ENCODE measurements at regions not wholly inside any gene's neighbourhood (a gene's known extent, or its start where the extent isn't known, plus 50 kb on each side); places are given as distances from the start of the nearest gene placed in this dataset.

DNA sequence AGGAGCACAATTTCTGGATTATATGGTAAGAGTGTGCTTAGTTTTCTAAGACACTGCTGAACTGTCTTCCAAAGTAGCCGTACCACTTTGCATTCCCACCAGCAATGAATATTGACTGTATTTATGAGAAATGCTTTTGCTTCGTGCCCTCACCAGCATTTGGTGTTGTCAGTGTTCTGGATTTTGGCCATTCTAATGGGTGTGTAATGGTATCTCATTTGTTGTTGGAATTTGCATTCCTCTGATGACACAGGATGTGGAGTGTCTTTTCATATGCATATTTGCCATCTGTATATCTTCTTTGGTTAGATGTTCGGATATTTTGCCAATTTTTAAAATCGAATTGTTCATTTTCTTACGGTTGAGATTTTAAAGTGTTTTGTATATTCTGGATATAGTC, 558.5 kb upstream of the FZD8 start:
- ATAC-seq: no peak

GRCh38 chr10:36198322-36198721, 556.2 kb upstream of the FZD8 start:
- Histone ChIP-seq H3K27ac (ENCODE audit: low read length) (no peak overlapping the region), H3K9me3 (ENCODE audit: control insufficient read depth, insufficient read depth, low read length) (no peaks in the 10 kb centered on the region), H3K4me3 (ENCODE audit: low read length) (no peak overlapping the region), H3K36me3 (ENCODE audit: control insufficient read depth, insufficient read depth, low read length) (no peaks in the 10 kb centered on the region), H3K4me1 (ENCODE audit: control insufficient read depth, insufficient read depth, low read length) (no peaks in the 10 kb centered on the region), H3K27me3 (ENCODE audit: control insufficient read depth, insufficient read depth, low read length) (no peaks in the 10 kb centered on the region)
- Mint-ChIP-seq H3K4me1 (no peaks in the 10 kb centered on the region), H3K27ac (no peak overlapping the region), H3K9me3 (peaks cover 8 to 15% of the 10 kb centered on the region in 2 donors), H3K27me3 (ENCODE audit: low read depth in 2 of 2) (no peaks in the 10 kb centered on the region), H3K4me3 (no peak overlapping the region), H3K36me3 (no peaks in the 10 kb centered on the region)
- intact Hi-C loops (cut with micrococcal nuclease): no loop called here
- TF ChIP-seq, protein P1, sequence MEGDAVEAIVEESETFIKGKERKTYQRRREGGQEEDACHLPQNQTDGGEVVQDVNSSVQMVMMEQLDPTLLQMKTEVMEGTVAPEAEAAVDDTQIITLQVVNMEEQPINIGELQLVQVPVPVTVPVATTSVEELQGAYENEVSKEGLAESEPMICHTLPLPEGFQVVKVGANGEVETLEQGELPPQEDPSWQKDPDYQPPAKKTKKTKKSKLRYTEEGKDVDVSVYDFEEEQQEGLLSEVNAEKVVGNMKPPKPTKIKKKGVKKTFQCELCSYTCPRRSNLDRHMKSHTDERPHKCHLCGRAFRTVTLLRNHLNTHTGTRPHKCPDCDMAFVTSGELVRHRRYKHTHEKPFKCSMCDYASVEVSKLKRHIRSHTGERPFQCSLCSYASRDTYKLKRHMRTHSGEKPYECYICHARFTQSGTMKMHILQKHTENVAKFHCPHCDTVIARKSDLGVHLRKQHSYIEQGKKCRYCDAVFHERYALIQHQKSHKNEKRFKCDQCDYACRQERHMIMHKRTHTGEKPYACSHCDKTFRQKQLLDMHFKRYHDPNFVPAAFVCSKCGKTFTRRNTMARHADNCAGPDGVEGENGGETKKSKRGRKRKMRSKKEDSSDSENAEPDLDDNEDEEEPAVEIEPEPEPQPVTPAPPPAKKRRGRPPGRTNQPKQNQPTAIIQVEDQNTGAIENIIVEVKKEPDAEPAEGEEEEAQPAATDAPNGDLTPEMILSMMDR (IDR thresholded peaks at IDR 0.05): no peak
- DNase-seq (no peak), ATAC-seq (no peak)

More for the DNA sequence above, 558.5 kb upstream of the FZD8 start:
- no peak overlapping the region for H3K4me3 Mint-ChIP-seq
- peaks cover 8 to 10% of the 10 kb centered on the region in 2 donors for H3K9me3 Mint-ChIP-seq
- Histone ChIP-seq H3K36me3 (ENCODE audit: control insufficient read depth, insufficient read depth, low read length) (no peaks in the 10 kb centered on the region), H3K27me3 (ENCODE audit: control insufficient read depth, insufficient read depth, low read length) (no peaks in the 10 kb centered on the region), H3K4me3 (ENCODE audit: low read length) (no peak overlapping the region), H3K9me3 (ENCODE audit: control insufficient read depth, insufficient read depth, low read length) (no peaks in the 10 kb centered on the region), H3K4me1 (ENCODE audit: control insufficient read depth, insufficient read depth, low read length) (no peaks in the 10 kb centered on the region), H3K27ac (ENCODE audit: low read length) (no peak overlapping the region)
- intact Hi-C loops (cut with micrococcal nuclease): no loop called here
- H3K27me3 Mint-ChIP-seq (ENCODE audit: low read depth in 2 of 2): no peaks in the 10 kb centered on the region
- 75% methylated on average over 5 of the region's 5 CpGs for WGBS (ENCODE audit: insufficient coverage)
- no peak overlapping the region for H3K27ac Mint-ChIP-seq
- no peaks in the 10 kb centered on the region for H3K36me3 Mint-ChIP-seq
- no peaks in the 10 kb centered on the region for H3K4me1 Mint-ChIP-seq
- no peak for DNase-seq
- TF ChIP-seq, protein P1 (IDR thresholded peaks at IDR 0.05): no peak

GRCh38 chr10:36195364-36195763, 553.3 kb upstream of the FZD8 start:
- Mint-ChIP-seq H3K9me3 (peaks cover 18 to 20% of the 10 kb centered on the region in 2 donors), H3K27me3 (ENCODE audit: low read depth in 2 of 2) (no peaks in the 10 kb centered on the region), H3K27ac (no peak overlapping the region), H3K4me1 (no peaks in the 10 kb centered on the region), H3K36me3 (no peaks in the 10 kb centered on the region), H3K4me3 (no peak overlapping the region)
- TF ChIP-seq, protein P1 (IDR thresholded peaks at IDR 0.05): no peak
- WGBS (ENCODE audit: insufficient coverage): 70% methylated on average over 2 of the region's 3 CpGs
- H3K4me1 ChIP-seq (ENCODE audit: control insufficient read depth, insufficient read depth, low read length): no peaks in the 10 kb centered on the region
- H3K4me3 ChIP-seq (ENCODE audit: low read length): no peak overlapping the region
- intact Hi-C loops (cut with micrococcal nuclease): no loop called here
- no peaks in the 10 kb centered on the region for H3K9me3 ChIP-seq (ENCODE audit: control insufficient read depth, insufficient read depth, low read length)
- H3K36me3 ChIP-seq (ENCODE audit: control insufficient read depth, insufficient read depth, low read length): no peaks in the 10 kb centered on the region
- H3K27me3 ChIP-seq (ENCODE audit: control insufficient read depth, insufficient read depth, low read length): no peaks in the 10 kb centered on the region
- DNase-seq (no peak), ATAC-seq (no peak)
- no peak overlapping the region for H3K27ac ChIP-seq (ENCODE audit: low read length)

DNA sequence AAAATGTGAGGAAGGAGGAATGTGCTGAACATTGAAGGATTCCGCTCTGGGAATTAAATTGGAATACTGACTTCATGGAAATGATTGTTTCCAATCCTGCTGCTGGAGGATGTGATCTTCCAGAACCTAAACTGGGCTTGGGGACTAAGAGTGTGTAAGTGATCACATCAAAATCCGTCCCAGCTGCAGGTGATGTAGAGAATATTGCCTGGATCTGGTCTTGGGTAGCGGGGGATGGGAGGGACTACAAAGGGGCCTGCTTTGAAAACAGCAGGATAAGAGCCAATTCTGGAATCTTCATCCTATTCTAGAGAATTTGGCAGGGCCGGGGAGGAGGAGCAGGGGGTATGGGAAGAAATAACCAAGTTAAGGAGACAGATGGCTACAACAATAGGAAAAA, 552.2 kb upstream of the FZD8 start:
- H3K36me3 ChIP-seq (ENCODE audit: control insufficient read depth, insufficient read depth, low read length): no peaks in the 10 kb centered on the region
- no peak overlapping the region for H3K4me3 ChIP-seq (ENCODE audit: low read length)
- Mint-ChIP-seq H3K27me3 (ENCODE audit: low read depth in 2 of 2) (no peaks in the 10 kb centered on the region), H3K4me3 (no peak overlapping the region), H3K36me3 (no peaks in the 10 kb centered on the region), H3K9me3 (peaks cover 20 to 23% of the 10 kb centered on the region in 2 donors), H3K27ac (no peak overlapping the region), H3K4me1 (no peaks in the 10 kb centered on the region)
- H3K9me3 ChIP-seq (ENCODE audit: control insufficient read depth, insufficient read depth, low read length): peaks cover 7% of the 10 kb centered on the region
- no peak for ATAC-seq
- intact Hi-C loops (cut with micrococcal nuclease): no loop called here
- TF ChIP-seq, protein P1 (IDR thresholded peaks at IDR 0.05): no peak
- H3K4me1 ChIP-seq (ENCODE audit: control insufficient read depth, insufficient read depth, low read length): no peaks in the 10 kb centered on the region
- WGBS (ENCODE audit: insufficient coverage): 84% methylated on average over 4 of the region's 4 CpGs
- H3K27me3 ChIP-seq (ENCODE audit: control insufficient read depth, insufficient read depth, low read length): no peaks in the 10 kb centered on the region
- no peak for DNase-seq
- no peak overlapping the region for H3K27ac ChIP-seq (ENCODE audit: low read length)

All from natural killer cell (primary cell).